Lung microvascular endothelial cell (primary cell): ENCODE measurements at regions not wholly inside any gene's neighbourhood (a gene's known extent, or its start where the extent isn't known, plus 50 kb on each side); places are given as distances from the start of the nearest gene placed in this dataset.
"Not testable (repeated sequence)": the region's sequence is repeated elsewhere in the genome, so short reads cannot be mapped to it uniquely, and the experiment has no call there.

Experiments
- DNase-seq, 2 donors: peaks; one replicate each; pipeline versions ENCODE4 v3.0.0 to v3.0.0-alpha.2; 2010; ENCODE audit warnings: low read depth in 2 of 2

GRCh38 chr18:30828700-30829099 lies 213.8 kb downstream of the DSC3 start:
- no peak for DNase-seq

DNA sequence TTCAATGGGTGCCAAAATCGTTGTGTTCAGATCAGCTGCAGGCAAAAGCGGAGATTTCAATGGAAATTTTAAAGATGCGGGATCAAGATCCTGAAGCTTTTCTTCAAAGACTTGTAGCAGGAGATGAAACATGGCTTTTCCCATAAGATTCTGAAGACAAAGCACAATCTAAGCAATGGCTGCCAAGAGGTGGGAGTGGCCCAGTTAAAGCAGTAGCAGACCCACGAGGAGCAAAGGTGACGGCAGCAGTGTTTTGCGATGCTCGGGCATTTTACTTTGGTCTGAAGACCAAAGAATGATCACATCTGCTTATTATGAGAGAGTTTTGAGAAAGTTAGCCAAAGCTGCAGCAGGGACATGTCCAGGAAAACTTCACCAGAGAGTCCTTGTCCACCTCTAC lies 222.9 kb downstream of the DSC3 start:
- no peak for DNase-seq

- no peak for DNase-seq
These were observed 228.1 kb downstream of the DSC3 start for GRCh38 chr18:30814446-30814845.

DNA sequence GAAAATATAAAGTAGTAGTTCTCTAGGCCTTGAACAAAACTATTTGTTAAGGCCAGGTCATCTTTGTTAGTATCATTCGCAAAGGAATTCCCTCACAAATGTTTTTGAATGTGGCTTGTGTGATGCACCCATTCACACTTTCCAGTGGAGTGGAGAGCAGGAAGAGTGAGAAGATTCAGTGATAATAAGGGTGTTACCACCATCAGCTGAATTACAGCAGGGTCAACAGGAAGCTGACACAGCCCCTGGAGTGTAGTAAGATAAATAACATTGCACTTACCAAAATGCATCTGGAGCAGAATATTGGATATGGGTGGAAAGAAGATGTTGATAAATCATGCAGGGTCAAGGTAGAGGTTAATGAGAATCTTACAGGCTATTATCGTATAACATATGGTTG lies 231.0 kb downstream of the DSC3 start:
- no peak for DNase-seq

GRCh38 chr18:30810580-30810979 lies 232.0 kb downstream of the DSC3 start:
- DNase-seq = no peak

DNA sequence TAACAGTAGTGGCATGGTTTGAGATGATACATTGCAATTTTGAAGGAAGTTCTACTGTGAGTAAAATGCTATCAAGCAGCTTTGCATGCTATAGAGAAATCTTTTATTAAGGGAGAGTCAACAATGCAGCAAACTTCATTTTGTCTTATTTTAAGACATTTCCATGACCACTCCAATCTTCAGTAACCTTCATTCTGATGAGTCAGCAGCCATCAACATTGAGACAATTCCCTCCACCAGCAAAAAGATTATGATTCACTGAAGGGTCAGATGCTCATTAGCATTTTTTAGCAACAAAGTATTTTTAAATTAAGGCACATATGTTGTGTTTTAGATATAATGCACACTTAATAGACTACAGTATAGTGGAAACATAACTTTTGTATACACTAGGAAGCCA lies 235.7 kb downstream of the DSC3 start:
- no peak for DNase-seq

DNA sequence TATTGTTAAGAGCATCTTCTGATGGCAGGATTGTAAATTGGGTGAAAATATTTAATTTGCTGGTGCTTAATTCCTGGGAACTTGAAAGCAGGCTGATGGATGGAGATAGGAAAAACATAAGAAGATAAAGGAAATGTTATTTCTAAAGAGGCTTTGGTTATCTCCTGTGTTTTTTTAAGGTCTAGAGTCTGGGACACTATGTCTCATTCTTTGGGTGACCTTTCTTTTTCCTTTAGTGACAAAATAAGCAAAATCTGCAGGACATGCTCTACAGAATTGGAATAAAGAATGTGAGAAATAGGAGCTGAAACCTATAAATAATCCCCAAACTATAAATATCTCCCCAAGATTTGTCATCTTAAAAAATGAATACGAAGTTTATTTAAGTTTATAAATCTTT lies 241.7 kb downstream of the DSC3 start:
- DNase-seq = no peak

- no peak for DNase-seq
These were observed 250.5 kb downstream of the DSC3 start for GRCh38 chr18:30792051-30792450.

GRCh38 chr18:30788411-30788991 lies 254.0 kb downstream of the DSC3 start:
- not testable (repeated sequence) for DNase-seq

- DNase-seq = no peak
These were observed 255.1 kb downstream of the DSC3 start for GRCh38 chr18:30787410-30787809.

DNA sequence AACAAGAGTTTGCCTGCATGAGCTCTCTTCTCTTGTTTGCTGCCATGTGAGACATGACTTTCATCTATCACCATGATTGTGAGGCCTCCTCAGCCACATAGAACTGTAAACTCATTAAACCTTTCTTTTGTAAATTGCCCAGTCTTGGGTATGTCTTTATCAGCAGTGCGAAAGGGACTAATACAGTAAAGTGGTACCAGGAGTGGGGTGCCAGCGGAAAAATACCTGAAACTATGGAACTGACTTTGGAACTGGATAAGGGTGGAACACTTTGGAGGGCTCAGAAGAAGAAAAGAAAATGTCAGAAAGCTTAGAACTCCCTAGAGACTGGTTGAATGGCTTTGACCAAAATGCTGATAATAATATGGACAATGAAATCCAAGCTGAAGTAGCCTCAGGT lies 260.9 kb downstream of the DSC3 start:
- DNase-seq = no peak

GRCh38 chr18:30775629-30776028 lies 266.9 kb downstream of the DSC3 start:
- DNase-seq = no peak

DNA sequence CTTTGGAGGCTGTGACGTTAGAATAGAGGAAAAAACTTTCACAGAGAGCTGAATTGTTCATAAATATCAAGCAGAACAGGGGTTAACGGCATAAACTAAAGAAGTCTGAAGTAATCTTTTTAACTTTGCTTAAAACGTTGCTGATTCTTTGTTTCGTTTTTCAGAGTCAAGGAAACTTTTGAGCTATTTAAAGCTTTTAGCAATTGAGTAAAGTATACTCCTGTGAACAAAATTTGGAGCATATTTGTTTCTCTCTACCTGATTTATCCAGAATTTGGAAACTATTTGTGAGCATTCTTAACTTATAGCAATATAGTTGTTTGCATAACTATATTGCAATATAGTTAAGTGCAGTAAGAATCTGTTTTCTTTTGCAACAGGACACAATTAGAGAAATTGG lies 270.4 kb downstream of the DSC3 start:
- not testable (repeated sequence) for DNase-seq

GRCh38 chr18:30766053-30766452 lies 276.5 kb downstream of the DSC3 start:
- DNase-seq = no peak

DNA sequence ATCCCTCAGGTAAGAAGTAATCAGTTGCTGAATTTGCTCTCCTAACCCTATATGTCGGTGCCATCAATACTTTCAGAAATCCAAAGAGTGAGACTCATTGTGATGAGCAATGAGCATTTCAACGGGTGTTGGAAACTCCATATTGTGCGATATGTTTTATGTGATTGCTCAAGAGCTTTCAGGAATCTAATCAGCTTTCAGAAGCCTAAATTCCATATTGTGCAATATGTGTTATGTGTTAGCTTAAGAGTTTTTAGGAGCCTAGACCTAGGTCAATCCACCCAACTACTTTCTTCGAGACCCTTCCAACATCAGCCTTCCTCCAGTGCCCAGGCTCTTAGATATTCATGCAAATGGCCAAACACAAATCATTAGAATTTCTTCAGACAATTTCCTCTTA lies 277.3 kb downstream of the DSC3 start:
- DNase-seq = no peak

- DNase-seq = no peak
These were observed 278.6 kb downstream of the DSC3 start for GRCh38 chr18:30763902-30764350.

- no peak for DNase-seq
These were observed 287.7 kb downstream of the DSC3 start for GRCh38 chr18:30754846-30755245.

DNA sequence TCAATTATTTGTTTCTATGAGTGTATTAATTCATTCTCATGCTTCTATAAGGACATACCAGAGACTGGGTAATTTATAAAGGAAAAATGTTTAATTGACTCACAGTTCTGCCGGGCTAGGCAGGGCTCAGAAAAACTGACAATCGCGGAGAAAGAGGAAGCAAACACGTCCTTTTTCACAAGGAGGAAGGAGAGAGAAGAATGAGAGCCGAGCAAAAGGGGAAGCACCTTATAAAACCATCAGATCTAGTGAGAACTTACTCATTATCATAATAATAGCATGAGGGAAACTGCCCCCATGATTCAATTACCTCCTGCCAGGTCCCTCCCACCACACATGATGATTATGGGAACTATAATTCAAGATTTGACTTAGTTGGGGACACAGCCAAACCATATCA lies 294.0 kb downstream of the DSC3 start:
- no peak for DNase-seq

GRCh38 chr18:30746224-30746623 lies 296.3 kb downstream of the DSC3 start:
- no peak for DNase-seq

DNA sequence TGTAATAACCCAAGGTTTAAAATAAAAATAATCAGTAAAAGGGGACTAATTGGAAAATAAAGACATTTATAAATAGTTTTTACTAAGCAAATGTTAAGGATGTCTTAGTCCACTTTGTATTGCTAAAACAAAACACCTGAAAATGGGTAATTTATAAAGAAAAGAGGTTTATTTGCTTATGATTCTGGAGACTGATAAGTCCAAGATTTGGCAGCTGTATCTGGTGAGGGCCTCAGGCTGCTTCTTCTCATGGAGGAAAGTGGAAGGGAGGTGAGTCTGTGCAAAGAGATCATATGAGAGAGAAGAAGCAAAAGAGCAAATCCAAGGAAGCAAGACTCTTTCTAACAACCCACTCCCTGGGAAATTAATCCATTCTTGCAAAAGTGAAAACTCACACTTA lies 299.5 kb downstream of the DSC3 start:
- no peak for DNase-seq

DNA sequence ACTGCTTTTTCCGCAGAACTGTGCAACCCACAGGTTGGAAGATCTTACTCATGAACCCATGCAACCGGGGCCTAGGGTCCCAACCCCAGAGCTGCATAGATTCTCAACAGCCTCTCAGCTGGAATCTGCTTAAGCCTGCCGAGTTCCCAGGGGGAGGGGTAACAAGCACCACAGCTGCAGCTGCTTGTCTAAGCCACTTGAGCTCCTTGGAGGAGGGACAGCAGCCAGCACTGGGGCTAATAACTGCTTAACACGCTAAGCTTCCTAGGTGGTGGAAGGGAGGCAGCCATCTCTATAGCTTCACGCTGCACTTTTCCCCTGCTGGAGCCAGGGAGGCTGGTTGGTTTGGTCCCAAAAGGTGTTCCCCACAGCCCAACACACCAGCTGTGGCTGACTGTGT lies 311.6 kb downstream of the DSC3 start:
- DNase-seq = no peak

- no peak for DNase-seq
These were observed 314.7 kb downstream of the DSC3 start for GRCh38 chr18:30727849-30728248.

GRCh38 chr18:30713299-30713698 lies 329.2 kb downstream of the DSC3 start:
- no peak for DNase-seq

DNA sequence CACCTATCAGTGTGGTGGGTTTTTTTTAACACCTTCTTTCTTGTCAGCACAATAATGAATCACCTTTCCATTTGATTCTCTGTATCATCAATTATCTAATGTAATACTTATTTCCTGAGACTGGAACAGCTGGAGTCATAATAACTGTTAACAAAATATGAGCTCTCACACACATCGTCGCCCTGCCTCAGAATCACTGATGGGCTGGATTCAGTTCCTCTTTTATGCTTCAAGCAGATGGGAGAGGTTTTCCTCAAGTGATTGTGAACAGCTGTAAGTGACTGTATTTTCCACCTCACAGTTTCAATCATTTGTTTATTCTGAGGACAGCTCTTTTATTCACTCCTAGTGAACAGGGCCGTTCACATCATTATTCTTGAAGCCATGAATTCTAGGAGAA lies 330.2 kb downstream of the DSC3 start:
- no peak for DNase-seq
